Lung (tissue), 11 donors: ENCODE measurements at regions not wholly inside any gene's neighbourhood (a gene's known extent, or its start where the extent isn't known, plus 50 kb on each side); places are given as distances from the start of the nearest gene placed in this dataset.

ENCODE experiments used
- ATAC-seq: fragments of 200-7000 bp; cut with Tn5 transposase; one replicate; pipeline ENCODE4 v1.9.1; 2020; ENCODE audit warnings: moderate number of reproducible peaks; ENCODE audit not compliant: insufficient read depth, low FRiP score
- DNase-seq, 3 donors: peaks; one replicate each; pipeline ENCODE4 v3.0.0-alpha.2; 2013 to 2017
- H3K27ac ChIP-seq, 2 donors: one replicate each; pipeline ENCODE4 v1.5.1; 2013; ENCODE audit warnings: mild to moderate bottlenecking in 2 of 2, moderate library complexity in 2 of 2, control low read depth in 1 of 2, inconsistent platforms in 1 of 2, low read depth in 1 of 2, low read length in 1 of 2
- H3K27me3 ChIP-seq, 3 donors: one replicate each; pipeline ENCODE4 v1.5.1; 2013; ENCODE audit warnings: low read length in 2 of 3; ENCODE audit not compliant: control insufficient read depth in 3 of 3, insufficient read depth in 3 of 3
- H3K36me3 ChIP-seq, 4 donors: one replicate each; pipeline ENCODE4 v1.5.1; 2013; ENCODE audit warnings: low read length in 4 of 4, mild to moderate bottlenecking in 1 of 4, moderate library complexity in 1 of 4; ENCODE audit not compliant: control insufficient read depth in 4 of 4, insufficient read depth in 4 of 4
- H3K4me1 ChIP-seq, 5 donors: one replicate each; pipeline ENCODE4 v1.5.1; 2013; ENCODE audit warnings: low read length in 5 of 5, mild to moderate bottlenecking in 2 of 5, moderate library complexity in 1 of 5; ENCODE audit not compliant: control insufficient read depth in 5 of 5, insufficient read depth in 5 of 5
- H3K4me3 ChIP-seq: one replicate; pipeline ENCODE4 v1.5.1; 2013; ENCODE audit warnings: mild to moderate bottlenecking, control low read depth, moderate library complexity
- H3K9ac ChIP-seq, 2 donors: one replicate each; pipeline ENCODE4 v1.5.1; 2013; ENCODE audit warnings: low read length in 2 of 2, control low read depth in 1 of 2; ENCODE audit not compliant: insufficient read depth in 1 of 2
- H3K9me3 ChIP-seq, 4 donors: one replicate each; pipeline ENCODE4 v1.5.1; 2013; ENCODE audit warnings: low read length in 3 of 4, mild to moderate bottlenecking in 1 of 4, moderate library complexity in 1 of 4; ENCODE audit not compliant: control insufficient read depth in 4 of 4, insufficient read depth in 3 of 4
- WGBS, 2 donors: extraction: QIAGEN DNeasy Blood & Tissue Kit; methylation state at CpG; one replicate each; pipeline ENCODE4 v1.1.7; 2013; 5-methylcytosine and 5-hydroxymethylcytosine counted together
- TF ChIP-seq, protein P1 (sequence below): IDR thresholded peaks from 2 replicates; pipeline ENCODE4 v1.5.1; 2012; ENCODE audit warnings: mild to moderate bottlenecking; ENCODE audit errors: control extremely low read depth, extremely low read depth
- donor health status: control.
- donor health status: control.
- donor health status: Bipolar disorder and iron deficiency.
- donor health status: healthy.
- donor health status: DM: yes; HTN: yes; CAD: no.

DNA sequence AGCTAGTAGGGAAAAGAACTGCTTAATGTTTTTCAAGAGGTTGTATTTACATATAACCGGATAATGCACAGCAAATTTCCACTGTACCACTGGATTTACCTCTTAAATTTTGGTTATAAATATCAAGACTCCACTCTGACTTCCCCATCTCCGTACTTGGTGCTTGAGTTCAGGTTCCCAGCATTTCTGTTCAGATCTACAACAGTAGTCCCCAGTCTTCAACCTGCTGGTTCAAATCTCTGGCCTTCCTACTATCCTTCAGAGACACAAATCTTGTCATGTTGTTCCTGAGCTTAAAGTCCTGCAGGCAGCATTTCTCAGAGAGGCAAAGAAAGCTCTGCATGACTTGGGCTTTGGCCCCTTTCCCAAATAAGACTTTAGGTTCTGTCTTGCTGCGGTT, 392.6 kb upstream of the ATP5MC3 start:
- Histone ChIP-seq H3K9ac (no peak overlapping the region), H3K27ac (no peak overlapping the region), H3K4me3 (no peak overlapping the region), H3K36me3 (no peaks in the 10 kb centered on the region), H3K27me3 (no peaks in the 10 kb centered on the region), H3K4me1 (no peaks in the 10 kb centered on the region), H3K9me3 (no peaks in the 10 kb centered on the region)
- 93 to 97% methylated on average over 3 of the region's 3 CpGs for WGBS, 2 donors
- ATAC-seq (no peak), DNase-seq (no peak)
- TF ChIP-seq, protein P1, sequence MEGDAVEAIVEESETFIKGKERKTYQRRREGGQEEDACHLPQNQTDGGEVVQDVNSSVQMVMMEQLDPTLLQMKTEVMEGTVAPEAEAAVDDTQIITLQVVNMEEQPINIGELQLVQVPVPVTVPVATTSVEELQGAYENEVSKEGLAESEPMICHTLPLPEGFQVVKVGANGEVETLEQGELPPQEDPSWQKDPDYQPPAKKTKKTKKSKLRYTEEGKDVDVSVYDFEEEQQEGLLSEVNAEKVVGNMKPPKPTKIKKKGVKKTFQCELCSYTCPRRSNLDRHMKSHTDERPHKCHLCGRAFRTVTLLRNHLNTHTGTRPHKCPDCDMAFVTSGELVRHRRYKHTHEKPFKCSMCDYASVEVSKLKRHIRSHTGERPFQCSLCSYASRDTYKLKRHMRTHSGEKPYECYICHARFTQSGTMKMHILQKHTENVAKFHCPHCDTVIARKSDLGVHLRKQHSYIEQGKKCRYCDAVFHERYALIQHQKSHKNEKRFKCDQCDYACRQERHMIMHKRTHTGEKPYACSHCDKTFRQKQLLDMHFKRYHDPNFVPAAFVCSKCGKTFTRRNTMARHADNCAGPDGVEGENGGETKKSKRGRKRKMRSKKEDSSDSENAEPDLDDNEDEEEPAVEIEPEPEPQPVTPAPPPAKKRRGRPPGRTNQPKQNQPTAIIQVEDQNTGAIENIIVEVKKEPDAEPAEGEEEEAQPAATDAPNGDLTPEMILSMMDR: no peak

DNA sequence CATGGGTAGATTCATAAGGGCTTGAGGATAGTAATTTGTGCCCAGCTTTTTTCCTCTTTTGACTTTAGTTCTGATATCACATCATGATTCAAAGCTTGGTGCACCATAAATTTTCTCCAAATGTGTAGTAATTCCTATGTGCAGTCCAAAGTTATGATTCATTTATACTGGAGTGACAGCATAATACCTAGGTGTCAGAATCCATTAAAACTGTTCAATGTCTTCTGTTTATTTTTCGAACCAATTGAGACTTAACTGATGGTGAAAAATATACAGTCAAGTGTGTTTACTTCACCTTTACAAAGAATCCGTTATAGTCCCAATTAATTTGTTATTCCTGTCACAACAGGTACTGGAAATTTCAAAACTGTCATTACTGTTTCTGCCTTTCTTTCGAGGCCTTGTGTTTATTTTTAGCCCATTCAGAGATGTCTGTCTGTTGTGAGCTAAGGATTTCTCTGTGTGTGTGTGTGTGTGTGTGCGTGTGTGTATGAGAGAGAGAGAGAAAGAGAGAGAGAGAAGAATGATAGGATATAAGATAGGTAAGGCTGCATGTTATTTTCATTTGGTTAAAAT, 389.7 kb upstream of the ATP5MC3 start:
- H3K9me3 ChIP-seq: no peaks in the 10 kb centered on the region
- DNase-seq (no peak), ATAC-seq (no peak)
- peaks cover 0 to 4% (median 0%) of the 10 kb centered on the region in 5 donors for H3K4me1 ChIP-seq
- H3K27ac ChIP-seq: no peak overlapping the region
- TF ChIP-seq, protein P1: no peak
- no peak overlapping the region for H3K4me3 ChIP-seq
- WGBS, 2 donors: 66 to 67% methylated on average over 4 of the region's 4 CpGs
- H3K27me3 ChIP-seq: no peaks in the 10 kb centered on the region
- H3K36me3 ChIP-seq: no peaks in the 10 kb centered on the region
- H3K9ac ChIP-seq: no peak overlapping the region

DNA sequence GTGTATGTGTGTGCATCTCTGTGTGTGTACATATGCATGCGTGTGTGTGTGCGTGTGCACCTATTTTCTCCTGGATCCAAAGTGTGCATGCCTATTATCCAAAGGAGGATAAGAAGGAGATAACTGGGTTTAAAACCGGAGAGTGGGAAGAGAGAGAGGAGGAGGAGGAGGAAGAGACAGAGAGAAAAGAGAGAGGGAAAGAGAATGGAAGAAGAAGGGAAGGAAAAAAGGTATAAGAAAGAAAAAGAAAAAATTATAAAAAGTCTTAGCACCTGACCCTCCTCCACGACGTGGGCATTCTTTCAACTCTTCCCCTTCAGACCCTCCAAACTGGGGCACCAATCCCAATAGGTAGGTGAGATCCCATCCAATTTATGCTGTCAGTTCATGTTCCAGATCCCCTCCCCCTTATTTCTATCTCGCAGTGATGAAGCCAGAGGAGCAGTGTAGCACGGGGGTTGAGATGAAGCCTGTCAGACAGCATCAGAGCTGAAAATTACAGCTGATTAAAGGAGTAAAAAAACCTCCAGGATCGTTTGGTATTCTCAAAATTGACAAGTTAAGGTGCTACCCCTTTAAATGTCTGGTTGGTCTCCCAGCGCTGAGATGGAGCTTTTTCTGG, 386.7 kb upstream of the ATP5MC3 start:
- Histone ChIP-seq H3K9me3 (peaks cover 0 to 2% (median 0%) of the 10 kb centered on the region in 4 donors), H3K4me1 (peaks cover 0 to 4% (median 0%) of the 10 kb centered on the region in 5 donors), H3K27ac (no peak overlapping the region), H3K9ac (no peak overlapping the region), H3K36me3 (no peaks in the 10 kb centered on the region), H3K27me3 (no peaks in the 10 kb centered on the region), H3K4me3 (no peak overlapping the region)
- TF ChIP-seq, protein P1: no peak
- no peak for ATAC-seq
- DNase-seq: no peak
- 81 to 90% methylated on average over 9 of the region's 9 CpGs for WGBS, 2 donors
